Adrenal gland (tissue), 5 donors: ENCODE measurements at regions not wholly inside any gene's neighbourhood (a gene's known extent, or its start where the extent isn't known, plus 50 kb on each side); places are given as distances from the start of the nearest gene placed in this dataset.

Experiments used
- POLR2A ChIP-seq, 2 donors: fragments of 450-650 bp; IDR thresholded peaks; one replicate each; pipeline ENCODE4 v1.6.1; 2017; ENCODE audit warnings: antibody characterized with exemption in 2 of 2, mild to moderate bottlenecking in 2 of 2, moderate library complexity in 1 of 2
- TF ChIP-seq, protein P1 (sequence below), 6 experiments: fragments of 450-650 bp in 4 of 6; fragments of 200-600 bp in 2 of 6; sonication (generic) in 1 of 6; IDR thresholded peaks; 1 replicate in 5 of 6; 2 replicates in 1 of 6; pipeline versions ENCODE4 v1.5.1 to v1.8.0; 2016 to 2021; ENCODE audit warnings: antibody characterized with exemption in 6 of 6, mild to moderate bottlenecking in 2 of 6, moderate library complexity in 1 of 6
- donor health status: DM: no; HTN: no; CAD: no.

DNA sequence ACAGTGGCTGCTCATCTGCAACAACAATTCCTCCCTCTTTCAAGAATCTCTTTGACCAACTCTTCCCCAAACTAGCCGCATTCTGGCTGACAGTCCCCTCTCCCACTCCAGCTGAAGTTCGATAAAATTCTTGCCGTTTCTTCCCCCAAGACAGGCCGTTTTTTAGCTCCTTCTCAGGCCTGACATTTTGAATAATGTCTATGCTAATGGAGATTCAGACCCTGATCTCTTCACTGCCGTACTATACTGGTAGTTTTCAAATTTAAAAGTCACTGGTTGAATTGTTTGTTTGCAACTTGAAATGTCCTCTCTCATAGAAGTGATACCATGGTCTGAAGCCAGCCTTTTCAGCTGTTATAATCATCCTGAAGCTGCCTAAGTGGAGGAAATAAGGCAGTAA lies 65.9 kb upstream of the AMN1 start:
- TF ChIP-seq, protein P1, sequence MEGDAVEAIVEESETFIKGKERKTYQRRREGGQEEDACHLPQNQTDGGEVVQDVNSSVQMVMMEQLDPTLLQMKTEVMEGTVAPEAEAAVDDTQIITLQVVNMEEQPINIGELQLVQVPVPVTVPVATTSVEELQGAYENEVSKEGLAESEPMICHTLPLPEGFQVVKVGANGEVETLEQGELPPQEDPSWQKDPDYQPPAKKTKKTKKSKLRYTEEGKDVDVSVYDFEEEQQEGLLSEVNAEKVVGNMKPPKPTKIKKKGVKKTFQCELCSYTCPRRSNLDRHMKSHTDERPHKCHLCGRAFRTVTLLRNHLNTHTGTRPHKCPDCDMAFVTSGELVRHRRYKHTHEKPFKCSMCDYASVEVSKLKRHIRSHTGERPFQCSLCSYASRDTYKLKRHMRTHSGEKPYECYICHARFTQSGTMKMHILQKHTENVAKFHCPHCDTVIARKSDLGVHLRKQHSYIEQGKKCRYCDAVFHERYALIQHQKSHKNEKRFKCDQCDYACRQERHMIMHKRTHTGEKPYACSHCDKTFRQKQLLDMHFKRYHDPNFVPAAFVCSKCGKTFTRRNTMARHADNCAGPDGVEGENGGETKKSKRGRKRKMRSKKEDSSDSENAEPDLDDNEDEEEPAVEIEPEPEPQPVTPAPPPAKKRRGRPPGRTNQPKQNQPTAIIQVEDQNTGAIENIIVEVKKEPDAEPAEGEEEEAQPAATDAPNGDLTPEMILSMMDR (IDR thresholded peaks at IDR 0.05), result no peak
- no peak for TF ChIP-seq POLR2A (IDR thresholded peaks at IDR 0.05)
